ENCODE measurements at regions not wholly inside any gene's neighbourhood (a gene's known extent, or its start where the extent isn't known, plus 50 kb on each side); places are given as distances from the start of the nearest gene placed in this dataset.
"Not testable (repeated sequence)": the region's sequence is repeated elsewhere in the genome, so short reads cannot be mapped to it uniquely, and the experiment has no call there.

DNA sequence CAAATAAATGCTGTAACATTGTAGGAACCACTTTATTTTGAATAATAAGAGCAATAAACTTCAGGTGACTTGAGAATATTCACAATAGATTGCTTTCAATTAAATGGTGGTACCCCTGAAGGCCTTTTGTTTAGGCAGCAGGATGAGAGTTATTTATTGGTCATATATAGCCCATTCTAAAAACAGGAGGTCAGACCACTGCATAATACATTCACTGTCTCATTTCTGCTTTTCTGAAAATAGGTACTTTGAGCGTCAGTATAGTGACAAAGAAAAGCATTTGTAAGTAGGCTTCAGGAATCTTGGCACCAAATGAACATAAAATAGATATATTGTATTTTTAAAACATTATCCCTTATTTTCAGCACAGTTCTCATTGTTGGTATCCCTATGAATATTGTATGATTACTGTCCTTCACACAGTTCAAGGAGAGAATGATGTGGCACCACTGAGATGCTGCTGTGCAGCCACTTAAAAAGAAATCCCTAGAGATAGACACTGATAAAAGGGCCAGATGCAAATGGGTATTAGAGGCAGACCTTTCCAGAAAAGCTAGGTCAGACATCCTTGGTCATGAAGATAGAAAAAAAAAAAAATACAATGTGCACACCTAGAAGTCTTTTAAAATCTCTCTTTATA, 381.8 kb upstream of the ST8SIA4 start:
- H3K36me3 Mint-ChIP-seq (ENCODE audit: low read depth), result no peaks in the 10 kb centered on the region
- no peaks in the 10 kb centered on the region for H3K4me1 Mint-ChIP-seq
- Histone ChIP-seq H2AFZ (no peak overlapping the region), H3K4me3 (no peak overlapping the region), H3K27ac (ENCODE audit: low read depth) (no peak overlapping the region), H3K9me2 (ENCODE audit: insufficient read depth) (no peaks in the 10 kb centered on the region), H3K27me3 (ENCODE audit: insufficient read depth) (no peaks in the 10 kb centered on the region), H3K4me2 (no peak overlapping the region), H3K36me3 (ENCODE audit: insufficient read depth) (no peaks in the 10 kb centered on the region), H3F3A (replicated peaks; ENCODE audit: low read depth) (no peaks in the 10 kb centered on the region), H4K20me1 (replicated peaks; ENCODE audit: insufficient read depth) (no peaks in the 10 kb centered on the region), H3K4me1 (ENCODE audit: insufficient read depth) (no peaks in the 10 kb centered on the region; the same call in 1 of the 2 replicates), H3K79me2 (replicated peaks; ENCODE audit: insufficient read depth) (no peaks in the 10 kb centered on the region)
- ATAC-seq (no peak), DNase-seq (ENCODE audit: low spot score) (no peak)
- no peaks in the 10 kb centered on the region for H3K9me3 Mint-ChIP-seq
- H3K27me3 Mint-ChIP-seq (ENCODE audit: insufficient read depth, low read depth, poor library complexity), result no peaks in the 10 kb centered on the region
- no peak overlapping the region for H3K4me3 Mint-ChIP-seq
- no peak for TF ChIP-seq EZH2 (IDR thresholded peaks at IDR 0.05; ENCODE audit: low read depth, unreplicated experiment)
- TF ChIP-seq JUNB (IDR thresholded peaks at IDR 0.05; ENCODE audit: unreplicated experiment), result no peak
- TF ChIP-seq EZH2phosphoT487 (IDR thresholded peaks at IDR 0.05; ENCODE audit: unreplicated experiment), result no peak
- TF ChIP-seq, protein P1, sequence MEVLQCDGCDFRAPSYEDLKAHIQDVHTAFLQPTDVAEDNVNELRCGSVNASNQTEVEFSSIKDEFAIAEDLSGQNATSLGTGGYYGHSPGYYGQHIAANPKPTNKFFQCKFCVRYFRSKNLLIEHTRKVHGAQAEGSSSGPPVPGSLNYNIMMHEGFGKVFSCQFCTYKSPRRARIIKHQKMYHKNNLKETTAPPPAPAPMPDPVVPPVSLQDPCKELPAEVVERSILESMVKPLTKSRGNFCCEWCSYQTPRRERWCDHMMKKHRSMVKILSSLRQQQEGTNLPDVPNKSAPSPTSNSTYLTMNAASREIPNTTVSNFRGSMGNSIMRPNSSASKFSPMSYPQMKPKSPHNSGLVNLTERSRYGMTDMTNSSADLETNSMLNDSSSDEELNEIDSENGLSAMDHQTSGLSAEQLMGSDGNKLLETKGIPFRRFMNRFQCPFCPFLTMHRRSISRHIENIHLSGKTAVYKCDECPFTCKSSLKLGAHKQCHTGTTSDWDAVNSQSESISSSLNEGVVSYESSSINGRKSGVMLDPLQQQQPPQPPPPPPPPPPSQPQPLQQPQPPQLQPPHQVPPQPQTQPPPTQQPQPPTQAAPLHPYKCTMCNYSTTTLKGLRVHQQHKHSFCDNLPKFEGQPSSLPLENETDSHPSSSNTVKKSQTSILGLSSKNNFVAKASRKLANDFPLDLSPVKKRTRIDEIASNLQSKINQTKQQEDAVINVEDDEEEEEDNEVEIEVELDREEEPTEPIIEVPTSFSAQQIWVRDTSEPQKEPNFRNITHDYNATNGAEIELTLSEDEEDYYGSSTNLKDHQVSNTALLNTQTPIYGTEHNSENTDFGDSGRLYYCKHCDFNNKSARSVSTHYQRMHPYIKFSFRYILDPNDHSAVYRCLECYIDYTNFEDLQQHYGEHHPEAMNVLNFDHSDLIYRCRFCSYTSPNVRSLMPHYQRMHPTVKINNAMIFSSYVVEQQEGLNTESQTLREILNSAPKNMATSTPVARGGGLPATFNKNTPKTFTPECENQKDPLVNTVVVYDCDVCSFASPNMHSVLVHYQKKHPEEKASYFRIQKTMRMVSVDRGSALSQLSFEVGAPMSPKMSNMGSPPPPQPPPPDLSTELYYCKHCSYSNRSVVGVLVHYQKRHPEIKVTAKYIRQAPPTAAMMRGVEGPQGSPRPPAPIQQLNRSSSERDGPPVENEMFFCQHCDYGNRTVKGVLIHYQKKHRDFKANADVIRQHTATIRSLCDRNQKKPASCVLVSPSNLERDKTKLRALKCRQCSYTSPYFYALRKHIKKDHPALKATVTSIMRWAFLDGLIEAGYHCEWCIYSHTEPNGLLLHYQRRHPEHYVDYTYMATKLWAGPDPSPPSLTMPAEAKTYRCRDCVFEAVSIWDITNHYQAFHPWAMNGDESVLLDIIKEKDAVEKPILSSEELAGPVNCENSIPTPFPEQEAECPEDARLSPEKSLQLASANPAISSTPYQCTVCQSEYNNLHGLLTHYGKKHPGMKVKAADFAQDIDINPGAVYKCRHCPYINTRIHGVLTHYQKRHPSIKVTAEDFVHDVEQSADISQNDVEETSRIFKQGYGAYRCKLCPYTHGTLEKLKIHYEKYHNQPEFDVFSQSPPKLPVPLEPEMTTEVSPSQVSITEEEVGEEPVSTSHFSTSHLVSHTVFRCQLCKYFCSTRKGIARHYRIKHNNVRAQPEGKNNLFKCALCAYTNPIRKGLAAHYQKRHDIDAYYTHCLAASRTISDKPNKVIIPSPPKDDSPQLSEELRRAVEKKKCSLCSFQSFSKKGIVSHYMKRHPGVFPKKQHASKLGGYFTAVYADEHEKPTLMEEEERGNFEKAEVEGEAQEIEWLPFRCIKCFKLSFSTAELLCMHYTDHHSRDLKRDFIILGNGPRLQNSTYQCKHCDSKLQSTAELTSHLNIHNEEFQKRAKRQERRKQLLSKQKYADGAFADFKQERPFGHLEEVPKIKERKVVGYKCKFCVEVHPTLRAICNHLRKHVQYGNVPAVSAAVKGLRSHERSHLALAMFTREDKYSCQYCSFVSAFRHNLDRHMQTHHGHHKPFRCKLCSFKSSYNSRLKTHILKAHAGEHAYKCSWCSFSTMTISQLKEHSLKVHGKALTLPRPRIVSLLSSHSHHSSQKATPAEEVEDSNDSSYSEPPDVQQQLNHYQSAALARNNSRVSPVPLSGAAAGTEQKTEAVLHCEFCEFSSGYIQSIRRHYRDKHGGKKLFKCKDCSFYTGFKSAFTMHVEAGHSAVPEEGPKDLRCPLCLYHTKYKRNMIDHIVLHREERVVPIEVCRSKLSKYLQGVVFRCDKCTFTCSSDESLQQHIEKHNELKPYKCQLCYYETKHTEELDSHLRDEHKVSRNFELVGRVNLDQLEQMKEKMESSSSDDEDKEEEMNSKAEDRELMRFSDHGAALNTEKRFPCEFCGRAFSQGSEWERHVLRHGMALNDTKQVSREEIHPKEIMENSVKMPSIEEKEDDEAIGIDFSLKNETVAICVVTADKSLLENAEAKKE (CRISPR knock-in tag; IDR thresholded peaks at IDR 0.05), result no peak
- no peak for TF ChIP-seq CREB1 (CRISPR knock-in tag; IDR thresholded peaks at IDR 0.05; ENCODE audit: low read depth)
- TF ChIP-seq, protein P2, sequence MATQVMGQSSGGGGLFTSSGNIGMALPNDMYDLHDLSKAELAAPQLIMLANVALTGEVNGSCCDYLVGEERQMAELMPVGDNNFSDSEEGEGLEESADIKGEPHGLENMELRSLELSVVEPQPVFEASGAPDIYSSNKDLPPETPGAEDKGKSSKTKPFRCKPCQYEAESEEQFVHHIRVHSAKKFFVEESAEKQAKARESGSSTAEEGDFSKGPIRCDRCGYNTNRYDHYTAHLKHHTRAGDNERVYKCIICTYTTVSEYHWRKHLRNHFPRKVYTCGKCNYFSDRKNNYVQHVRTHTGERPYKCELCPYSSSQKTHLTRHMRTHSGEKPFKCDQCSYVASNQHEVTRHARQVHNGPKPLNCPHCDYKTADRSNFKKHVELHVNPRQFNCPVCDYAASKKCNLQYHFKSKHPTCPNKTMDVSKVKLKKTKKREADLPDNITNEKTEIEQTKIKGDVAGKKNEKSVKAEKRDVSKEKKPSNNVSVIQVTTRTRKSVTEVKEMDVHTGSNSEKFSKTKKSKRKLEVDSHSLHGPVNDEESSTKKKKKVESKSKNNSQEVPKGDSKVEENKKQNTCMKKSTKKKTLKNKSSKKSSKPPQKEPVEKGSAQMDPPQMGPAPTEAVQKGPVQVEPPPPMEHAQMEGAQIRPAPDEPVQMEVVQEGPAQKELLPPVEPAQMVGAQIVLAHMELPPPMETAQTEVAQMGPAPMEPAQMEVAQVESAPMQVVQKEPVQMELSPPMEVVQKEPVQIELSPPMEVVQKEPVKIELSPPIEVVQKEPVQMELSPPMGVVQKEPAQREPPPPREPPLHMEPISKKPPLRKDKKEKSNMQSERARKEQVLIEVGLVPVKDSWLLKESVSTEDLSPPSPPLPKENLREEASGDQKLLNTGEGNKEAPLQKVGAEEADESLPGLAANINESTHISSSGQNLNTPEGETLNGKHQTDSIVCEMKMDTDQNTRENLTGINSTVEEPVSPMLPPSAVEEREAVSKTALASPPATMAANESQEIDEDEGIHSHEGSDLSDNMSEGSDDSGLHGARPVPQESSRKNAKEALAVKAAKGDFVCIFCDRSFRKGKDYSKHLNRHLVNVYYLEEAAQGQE (IDR thresholded peaks at IDR 0.05; ENCODE audit: unreplicated experiment), result no peak
- TF ChIP-seq ZNF114 (CRISPR knock-in tag; IDR thresholded peaks at IDR 0.05), result no peak
- TF ChIP-seq, protein P3, sequence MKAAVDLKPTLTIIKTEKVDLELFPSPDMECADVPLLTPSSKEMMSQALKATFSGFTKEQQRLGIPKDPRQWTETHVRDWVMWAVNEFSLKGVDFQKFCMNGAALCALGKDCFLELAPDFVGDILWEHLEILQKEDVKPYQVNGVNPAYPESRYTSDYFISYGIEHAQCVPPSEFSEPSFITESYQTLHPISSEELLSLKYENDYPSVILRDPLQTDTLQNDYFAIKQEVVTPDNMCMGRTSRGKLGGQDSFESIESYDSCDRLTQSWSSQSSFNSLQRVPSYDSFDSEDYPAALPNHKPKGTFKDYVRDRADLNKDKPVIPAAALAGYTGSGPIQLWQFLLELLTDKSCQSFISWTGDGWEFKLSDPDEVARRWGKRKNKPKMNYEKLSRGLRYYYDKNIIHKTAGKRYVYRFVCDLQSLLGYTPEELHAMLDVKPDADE (IDR thresholded peaks at IDR 0.05), result no peak
- H3K27ac Mint-ChIP-seq, result no peak overlapping the region

DNA sequence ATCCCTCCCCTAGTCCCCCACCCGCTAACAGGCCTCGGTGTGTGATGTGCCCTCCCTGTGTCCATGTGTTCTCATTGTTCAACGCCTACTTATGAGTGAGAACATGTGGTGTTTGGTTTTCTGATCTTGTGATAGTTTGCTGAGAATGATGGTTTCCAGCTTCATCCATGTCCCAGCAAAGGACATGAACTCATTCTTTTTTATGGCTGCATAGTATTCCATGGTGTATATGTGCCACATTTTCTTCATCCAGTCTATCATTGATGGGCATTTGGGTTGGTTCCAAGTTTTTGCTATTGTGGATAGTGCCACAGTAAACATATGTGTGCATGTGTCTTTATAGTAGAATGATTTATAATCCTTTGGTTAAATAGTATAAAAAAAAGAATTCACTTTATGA, 380.9 kb upstream of the ST8SIA4 start:
- not testable (repeated sequence) for H3K4me1 ChIP-seq (ENCODE audit: insufficient read depth); H3K4me3 ChIP-seq; H3K4me2 ChIP-seq; H3K9me3 Mint-ChIP-seq; H2AFZ ChIP-seq; H3K36me3 ChIP-seq (ENCODE audit: insufficient read depth); H3K36me3 Mint-ChIP-seq (ENCODE audit: low read depth); H3K27ac Mint-ChIP-seq; DNase-seq (ENCODE audit: low spot score); H3K4me1 Mint-ChIP-seq; H3K4me3 Mint-ChIP-seq; H3K9me2 ChIP-seq (ENCODE audit: insufficient read depth); H3K27ac ChIP-seq (ENCODE audit: low read depth); ATAC-seq; H3F3A ChIP-seq (replicated peaks; ENCODE audit: low read depth); H3K27me3 Mint-ChIP-seq (ENCODE audit: insufficient read depth, low read depth, poor library complexity); H3K79me2 ChIP-seq (replicated peaks; ENCODE audit: insufficient read depth); H3K27me3 ChIP-seq (ENCODE audit: insufficient read depth); H4K20me1 ChIP-seq (replicated peaks; ENCODE audit: insufficient read depth)
